Neural progenitor cell (in vitro differentiated cells): ENCODE measurements at regions not wholly inside any gene's neighbourhood (a gene's known extent, or its start where the extent isn't known, plus 50 kb on each side); places are given as distances from the start of the nearest gene placed in this dataset.

ENCODE experiments used
- DNase-seq: peaks from one replicate; pipeline ENCODE4 v3.0.0-alpha.2; 2016; ENCODE audit warnings: low spot score
- H2AFZ ChIP-seq: fragments of 200-600 bp; sonication (generic); replicated peaks from 2 replicates; pipeline ENCODE4 v1.6.1; 2016; ENCODE audit warnings: antibody characterized with exemption
- H3F3A ChIP-seq: fragments of 200-600 bp; sonication (generic); 2 replicates; pipeline ENCODE4 v1.6.1; 2016; ENCODE audit warnings: antibody characterized with exemption, low read depth
- H3K27ac ChIP-seq: fragments of 200-600 bp; sonication (generic); 2 replicates; pipeline ENCODE4 v1.5.1; 2016; ENCODE audit warnings: mild to moderate bottlenecking
- H3K27me3 ChIP-seq: fragments of 200-600 bp; sonication (generic); 2 replicates; pipeline ENCODE4 v1.6.1; 2016; ENCODE audit warnings: mild to moderate bottlenecking, moderate library complexity
- H3K36me3 ChIP-seq: fragments of 200-600 bp; sonication (generic); 2 replicates; pipeline ENCODE4 v1.5.1; 2016
- H3K4me1 ChIP-seq: fragments of 200-600 bp; sonication (generic); 2 replicates; pipeline ENCODE4 v1.6.1; 2016; ENCODE audit warnings: mixed run types
- H3K4me2 ChIP-seq: fragments of 200-600 bp; sonication (generic); 2 replicates; pipeline ENCODE4 v1.6.1; 2016
- H3K4me3 ChIP-seq: fragments of 200-600 bp; sonication (generic); 2 replicates; pipeline ENCODE4 v1.5.1; 2016
- H3K79me2 ChIP-seq: fragments of 200-600 bp; sonication (generic); 2 replicates; pipeline ENCODE4 v1.6.1; 2016; ENCODE audit warnings: low read depth
- H3K9ac ChIP-seq: fragments of 200-600 bp; sonication (generic); 2 replicates; pipeline ENCODE4 v1.6.1; 2016
- H3K9me3 ChIP-seq: fragments of 200-600 bp; sonication (generic); 2 replicates; pipeline ENCODE4 v1.5.1; 2016; ENCODE audit warnings: low read depth
- H4K20me1 ChIP-seq: fragments of 200-600 bp; sonication (generic); 2 replicates; pipeline ENCODE4 v1.6.1; 2016; ENCODE audit warnings: low read depth
- H3K27ac Mint-ChIP-seq: 3 replicates; pipeline ENCODE4 v1.8.0; 2021; ENCODE audit warnings: mixed read lengths
- H3K27me3 Mint-ChIP-seq: 2 replicates; pipeline ENCODE4 v1.8.0; 2022; ENCODE audit warnings: low read depth, mild to moderate bottlenecking, inconsistent platforms, moderate library complexity, mixed read lengths; ENCODE audit not compliant: insufficient read depth
- H3K36me3 Mint-ChIP-seq: 3 replicates; pipeline ENCODE4 v1.8.0; 2021; ENCODE audit warnings: mixed read lengths
- H3K4me1 Mint-ChIP-seq: 3 replicates; pipeline ENCODE4 v1.8.0; 2021; ENCODE audit warnings: mixed read lengths
- H3K4me3 Mint-ChIP-seq: 3 replicates; pipeline ENCODE4 v1.8.0; 2021; ENCODE audit warnings: mild to moderate bottlenecking, moderate library complexity, mixed read lengths
- H3K9me3 Mint-ChIP-seq: 3 replicates; pipeline ENCODE4 v1.8.0; 2020; ENCODE audit warnings: mixed read lengths
- EZH2 ChIP-seq: fragments of 200-600 bp; sonication (generic); IDR thresholded peaks from 2 replicates; pipeline ENCODE4 v1.6.1; 2017; ENCODE audit warnings: antibody characterized with exemption, mild to moderate bottlenecking, moderate library complexity
- EZH2phosphoT487 ChIP-seq: fragments of 200-600 bp; sonication (generic); IDR thresholded peaks from 2 replicates; pipeline ENCODE4 v1.6.1; 2017; ENCODE audit warnings: antibody characterized with exemption
- TF ChIP-seq, protein P1 (sequence below): fragments of 200-600 bp; sonication (generic); IDR thresholded peaks from 2 replicates; pipeline ENCODE4 v1.5.1; 2017; ENCODE audit warnings: antibody characterized with exemption, mild to moderate bottlenecking

DNA sequence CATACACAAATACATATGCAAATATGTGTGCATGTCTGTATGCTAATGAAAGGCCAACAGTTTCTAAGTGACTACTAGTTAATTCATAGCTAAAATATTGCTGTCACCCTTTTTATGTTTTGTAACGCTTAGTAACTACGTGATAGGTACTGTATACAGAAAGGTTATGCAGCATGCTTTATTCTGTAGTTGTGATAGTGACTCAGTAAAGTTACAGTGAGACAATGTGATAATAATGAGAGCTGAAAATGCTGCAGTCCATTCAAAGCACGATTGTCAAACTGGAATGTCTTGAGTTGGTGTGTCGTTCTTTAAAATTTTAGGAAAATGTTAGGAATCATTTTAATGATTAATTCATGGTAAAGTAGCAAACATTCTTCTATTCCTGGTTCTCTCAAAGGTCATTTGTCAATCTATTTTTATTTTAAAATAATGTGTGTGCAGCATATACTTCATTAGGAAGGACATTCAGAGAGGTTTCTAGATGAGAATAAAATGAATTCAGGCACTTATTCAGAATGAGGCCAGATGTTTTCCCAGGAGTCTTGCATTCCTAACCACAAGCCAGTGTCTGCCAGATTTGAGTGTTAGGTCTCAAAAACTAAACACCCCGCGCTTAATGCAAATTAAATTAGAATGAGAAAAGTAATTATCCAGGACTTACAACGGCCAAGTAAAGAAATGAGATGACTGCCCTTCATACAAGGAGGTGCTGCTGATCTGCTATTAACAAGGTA, 408.8 kb upstream of the FZD8 start:
- TF ChIP-seq, protein P1, sequence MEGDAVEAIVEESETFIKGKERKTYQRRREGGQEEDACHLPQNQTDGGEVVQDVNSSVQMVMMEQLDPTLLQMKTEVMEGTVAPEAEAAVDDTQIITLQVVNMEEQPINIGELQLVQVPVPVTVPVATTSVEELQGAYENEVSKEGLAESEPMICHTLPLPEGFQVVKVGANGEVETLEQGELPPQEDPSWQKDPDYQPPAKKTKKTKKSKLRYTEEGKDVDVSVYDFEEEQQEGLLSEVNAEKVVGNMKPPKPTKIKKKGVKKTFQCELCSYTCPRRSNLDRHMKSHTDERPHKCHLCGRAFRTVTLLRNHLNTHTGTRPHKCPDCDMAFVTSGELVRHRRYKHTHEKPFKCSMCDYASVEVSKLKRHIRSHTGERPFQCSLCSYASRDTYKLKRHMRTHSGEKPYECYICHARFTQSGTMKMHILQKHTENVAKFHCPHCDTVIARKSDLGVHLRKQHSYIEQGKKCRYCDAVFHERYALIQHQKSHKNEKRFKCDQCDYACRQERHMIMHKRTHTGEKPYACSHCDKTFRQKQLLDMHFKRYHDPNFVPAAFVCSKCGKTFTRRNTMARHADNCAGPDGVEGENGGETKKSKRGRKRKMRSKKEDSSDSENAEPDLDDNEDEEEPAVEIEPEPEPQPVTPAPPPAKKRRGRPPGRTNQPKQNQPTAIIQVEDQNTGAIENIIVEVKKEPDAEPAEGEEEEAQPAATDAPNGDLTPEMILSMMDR, result no peak
- TF ChIP-seq EZH2, result no peak
- no peak for TF ChIP-seq EZH2phosphoT487
- Histone ChIP-seq H3K27me3 (no peaks in the 10 kb centered on the region), H3K4me2 (no peak overlapping the region), H3K36me3 (no peaks in the 10 kb centered on the region), H3K4me1 (no peaks in the 10 kb centered on the region), H3K4me3 (no peak overlapping the region), H3K9ac (no peak overlapping the region), H3K79me2 (no peaks in the 10 kb centered on the region), H3K27ac (no peak overlapping the region), H3F3A (no peaks in the 10 kb centered on the region), H2AFZ (no peak overlapping the region), H3K9me3 (no peaks in the 10 kb centered on the region), H4K20me1 (no peaks in the 10 kb centered on the region)
- Mint-ChIP-seq H3K9me3 (peaks cover 15% of the 10 kb centered on the region), H3K27me3 (peaks cover 2% of the 10 kb centered on the region), H3K4me1 (no peaks in the 10 kb centered on the region), H3K36me3 (no peaks in the 10 kb centered on the region), H3K4me3 (no peak overlapping the region), H3K27ac (no peak overlapping the region)
- DNase-seq, result no peak

DNA sequence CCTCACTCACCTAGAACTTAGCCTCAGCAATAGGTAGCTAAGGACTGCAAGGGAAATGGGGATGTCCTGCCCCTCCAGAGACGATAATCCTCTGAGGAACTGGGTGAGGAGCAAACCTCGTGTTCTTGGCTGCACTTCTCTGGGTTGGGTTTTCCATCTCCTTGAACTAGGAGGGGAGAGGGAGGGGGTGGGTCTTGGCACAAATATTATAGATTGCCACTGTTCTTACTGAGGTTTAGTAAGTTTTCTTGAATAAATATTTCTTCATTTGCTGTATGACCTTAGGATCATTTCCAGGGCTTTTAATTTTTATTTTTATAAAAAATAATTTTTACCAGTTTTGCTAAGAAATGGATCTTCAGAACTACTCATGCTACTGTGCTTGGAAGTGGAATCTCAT, 406.7 kb upstream of the FZD8 start:
- no peak for DNase-seq
- Histone ChIP-seq H4K20me1 (no peaks in the 10 kb centered on the region), H3K4me3 (no peak overlapping the region), H3F3A (no peaks in the 10 kb centered on the region), H3K36me3 (no peaks in the 10 kb centered on the region), H3K9me3 (no peaks in the 10 kb centered on the region), H3K4me1 (no peaks in the 10 kb centered on the region), H3K79me2 (no peaks in the 10 kb centered on the region), H3K4me2 (no peak overlapping the region), H3K9ac (no peak overlapping the region), H2AFZ (no peak overlapping the region), H3K27me3 (no peaks in the 10 kb centered on the region), H3K27ac (no peak overlapping the region)
- peaks cover 4% of the 10 kb centered on the region for H3K9me3 Mint-ChIP-seq
- H3K27ac Mint-ChIP-seq, result no peak overlapping the region
- no peaks in the 10 kb centered on the region for H3K4me1 Mint-ChIP-seq
- H3K36me3 Mint-ChIP-seq, result no peaks in the 10 kb centered on the region
- H3K4me3 Mint-ChIP-seq, result no peak overlapping the region
- H3K27me3 Mint-ChIP-seq, result peaks cover 2% of the 10 kb centered on the region
- TF ChIP-seq EZH2 (no peak), EZH2phosphoT487 (no peak)
- TF ChIP-seq, protein P1, result no peak

DNA sequence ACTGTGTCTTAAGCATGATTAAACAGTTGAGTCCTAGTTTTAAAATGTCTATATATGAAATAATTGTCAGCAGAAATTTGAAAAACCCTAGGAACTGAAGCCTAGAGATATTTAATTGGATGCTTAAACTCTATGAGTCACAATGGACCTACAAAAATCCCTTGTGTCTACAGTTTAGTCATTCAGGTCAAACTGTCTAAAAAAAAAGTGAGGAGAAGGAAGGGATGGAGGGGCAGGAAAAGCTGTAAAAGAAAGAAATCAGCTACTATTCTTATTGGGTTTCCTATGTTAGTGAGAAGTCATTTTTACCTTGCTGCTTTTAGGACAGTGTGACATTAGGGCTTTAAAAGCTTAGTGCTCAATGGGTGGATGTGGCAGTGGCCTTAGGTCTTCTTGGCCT, 406.1 kb upstream of the FZD8 start:
- H3K4me1 Mint-ChIP-seq, result no peaks in the 10 kb centered on the region

More for the DNA sequence above, 406.1 kb upstream of the FZD8 start:
- Histone ChIP-seq H3K36me3 (no peaks in the 10 kb centered on the region), H3F3A (no peaks in the 10 kb centered on the region), H2AFZ (no peak overlapping the region), H3K27ac (no peak overlapping the region), H3K4me3 (no peak overlapping the region), H3K27me3 (no peaks in the 10 kb centered on the region), H3K9ac (no peak overlapping the region), H4K20me1 (no peaks in the 10 kb centered on the region), H3K79me2 (no peaks in the 10 kb centered on the region), H3K9me3 (no peaks in the 10 kb centered on the region), H3K4me2 (no peak overlapping the region), H3K4me1 (no peaks in the 10 kb centered on the region)
- TF ChIP-seq EZH2phosphoT487, result no peak
- TF ChIP-seq, protein P1, result no peak
- no peak for TF ChIP-seq EZH2
- Mint-ChIP-seq H3K27ac (no peak overlapping the region), H3K27me3 (peaks cover 2% of the 10 kb centered on the region), H3K4me3 (no peak overlapping the region), H3K9me3 (peaks cover 3% of the 10 kb centered on the region), H3K36me3 (no peaks in the 10 kb centered on the region)
- DNase-seq, result no peak
